Fibroblast of villous mesenchyme (primary cell): ENCODE measurements at regions not wholly inside any gene's neighbourhood (a gene's known extent, or its start where the extent isn't known, plus 50 kb on each side); places are given as distances from the start of the nearest gene placed in this dataset.

Experiments used
- DNase-seq: peaks from one replicate; pipeline ENCODE4 v3.0.0-alpha.2; 2010; ENCODE audit warnings: low read depth
- H3K4me3 ChIP-seq: 2 replicates; pipeline ENCODE4 v1.5.1; 2011; ENCODE audit warnings: low read depth, mild to moderate bottlenecking, low read length
- CTCF ChIP-seq: IDR thresholded peaks from 2 replicates; pipeline ENCODE4 v1.5.1; 2012; ENCODE audit warnings: low read depth, mild to moderate bottlenecking, low read length; ENCODE audit not compliant: insufficient read depth

- DNase-seq: no peak
- H3K4me3 ChIP-seq: no peak overlapping the region
- TF ChIP-seq CTCF: no peak
These were observed 559.6 kb downstream of the SPRY1 start for GRCh38 chr4:123956204-123956603.

GRCh38 chr4:123966990-123967769 is 570.6 kb downstream of the SPRY1 start:
- H3K4me3 ChIP-seq: no peak overlapping the region
- TF ChIP-seq CTCF: no peak
- DNase-seq: peak; percentile 61

GRCh38 chr4:123972031-123972430 is 575.4 kb downstream of the SPRY1 start:
- no peak overlapping the region for H3K4me3 ChIP-seq
- no peak for DNase-seq

GRCh38 chr4:123974386-123975149 is 578.0 kb downstream of the SPRY1 start:
- DNase-seq: no peak
- no peak for TF ChIP-seq CTCF

More at GRCh38 chr4:123972031-123972430, 575.4 kb downstream of the SPRY1 start:
- TF ChIP-seq CTCF: no peak

GRCh38 chr4:123976285-123976684 is 579.7 kb downstream of the SPRY1 start:
- H3K4me3 ChIP-seq: no peak overlapping the region
- no peak for TF ChIP-seq CTCF
- DNase-seq: no peak

More at GRCh38 chr4:123974386-123975149, 578.0 kb downstream of the SPRY1 start:
- no peak overlapping the region for H3K4me3 ChIP-seq

GRCh38 chr4:123976819-123977218 is 580.2 kb downstream of the SPRY1 start:
- DNase-seq: no peak
- H3K4me3 ChIP-seq: no peak overlapping the region

More at GRCh38 chr4:123976819-123977218, 580.2 kb downstream of the SPRY1 start:
- no peak for TF ChIP-seq CTCF
